GM19324 (cell line): ENCODE measurements at regions not wholly inside any gene's neighbourhood (a gene's known extent, or its start where the extent isn't known, plus 50 kb on each side); places are given as distances from the start of the nearest gene placed in this dataset.

ENCODE experiments used
- ATAC-seq: cut with Tn5 transposase; IDR thresholded peaks from one replicate; pipeline ENCODE4 v1.9.1; 2021; ENCODE audit warnings: mild to moderate bottlenecking, moderate library complexity; ENCODE audit not compliant: unreplicated experiment, low FRiP score

DNA sequence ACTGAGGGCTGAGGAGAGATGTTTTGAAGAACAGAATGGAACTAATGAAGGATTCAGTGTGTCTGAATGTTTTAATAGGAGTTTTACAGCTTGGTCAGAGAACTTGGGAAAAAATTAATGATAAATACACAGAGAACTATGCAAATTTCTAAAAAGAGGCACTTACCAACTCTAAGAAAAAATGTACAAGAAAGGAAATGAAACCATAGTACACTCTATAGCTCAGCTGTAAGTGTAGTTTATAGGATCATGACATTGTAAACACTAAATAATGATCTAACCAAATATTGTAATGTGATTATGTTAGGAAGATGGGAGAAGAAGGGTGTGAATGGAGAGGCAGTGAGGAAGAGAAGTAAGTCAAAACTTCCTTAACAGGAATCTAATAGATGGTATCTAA is 205.2 kb downstream of the SEC61B start:
- ATAC-seq, result no peak

DNA sequence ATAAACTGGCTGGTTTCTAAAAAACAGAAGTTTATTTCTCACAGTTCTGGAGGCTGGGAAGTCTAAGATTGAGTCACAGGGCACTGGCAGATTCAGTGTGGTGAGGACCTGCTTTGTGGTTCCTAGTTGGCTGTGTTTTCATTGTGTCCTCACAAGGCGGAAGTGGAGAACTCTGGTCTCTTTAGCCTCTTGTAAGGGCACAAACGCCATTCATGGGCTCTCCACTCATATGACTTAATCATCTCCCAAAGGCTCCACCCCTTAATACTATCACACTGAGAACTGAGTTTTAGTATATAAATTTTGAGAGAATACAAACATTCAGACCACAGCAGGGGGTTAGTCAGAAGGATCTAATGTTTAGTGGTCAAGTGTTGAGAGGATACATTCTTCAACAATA is 208.2 kb downstream of the SEC61B start:
- ATAC-seq, result no peak

DNA sequence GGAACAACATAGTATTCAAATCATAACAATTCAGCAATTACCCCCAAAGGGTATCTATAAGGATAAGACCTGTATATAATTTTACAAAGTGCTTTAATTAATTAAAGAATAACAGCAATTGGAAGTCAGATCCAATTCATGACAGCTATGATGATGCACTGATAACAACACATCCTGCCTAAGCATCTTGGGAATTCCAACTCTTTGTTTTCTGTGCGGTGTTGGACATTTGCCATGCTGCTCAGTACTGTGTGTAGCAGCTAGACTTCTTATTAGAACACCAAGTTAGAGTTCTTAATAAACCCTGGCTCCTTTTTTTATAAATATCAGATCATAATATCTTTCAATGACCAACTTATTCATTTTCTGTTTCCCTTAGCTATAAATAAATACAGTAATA is 209.0 kb downstream of the SEC61B start:
- ATAC-seq, result no peak

DNA sequence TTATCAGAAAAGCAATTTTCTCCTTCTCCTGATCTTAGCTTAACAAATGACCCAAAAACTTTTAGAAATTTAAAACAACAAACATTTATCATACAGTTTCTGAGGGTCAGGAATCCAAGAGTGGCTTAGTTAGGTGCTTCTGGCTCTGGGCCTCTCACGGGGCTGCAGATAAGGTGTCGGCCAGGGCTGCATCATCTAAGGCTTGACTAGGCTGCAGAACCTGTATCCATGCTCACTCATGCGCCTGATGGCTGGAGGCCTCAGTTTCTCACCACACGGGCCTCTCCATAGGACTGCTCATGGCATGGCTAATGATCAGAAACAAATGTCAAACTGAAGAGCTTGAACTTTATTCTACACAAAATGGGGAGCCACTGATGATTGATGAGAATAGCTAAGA is 210.0 kb downstream of the SEC61B start:
- no peak for ATAC-seq

DNA sequence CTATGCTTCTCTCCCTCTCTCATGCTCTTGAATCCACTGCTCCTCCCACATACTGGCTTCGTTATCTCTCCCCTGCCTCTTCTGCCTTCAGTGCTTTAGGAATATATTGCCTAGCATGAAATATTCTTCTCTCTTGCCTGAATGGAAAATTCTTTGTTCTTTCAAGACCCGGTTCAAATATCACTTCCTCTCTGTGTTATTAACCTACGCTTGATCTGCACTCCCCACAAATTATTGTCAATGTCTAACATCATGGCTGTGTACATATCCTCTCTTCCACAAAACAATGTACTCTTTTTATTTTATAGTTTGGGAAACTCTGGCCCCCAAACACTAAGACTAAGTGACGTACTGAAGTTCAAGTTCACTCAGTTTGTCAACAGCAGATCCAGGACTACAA is 211.0 kb downstream of the SEC61B start:
- no peak for ATAC-seq

DNA sequence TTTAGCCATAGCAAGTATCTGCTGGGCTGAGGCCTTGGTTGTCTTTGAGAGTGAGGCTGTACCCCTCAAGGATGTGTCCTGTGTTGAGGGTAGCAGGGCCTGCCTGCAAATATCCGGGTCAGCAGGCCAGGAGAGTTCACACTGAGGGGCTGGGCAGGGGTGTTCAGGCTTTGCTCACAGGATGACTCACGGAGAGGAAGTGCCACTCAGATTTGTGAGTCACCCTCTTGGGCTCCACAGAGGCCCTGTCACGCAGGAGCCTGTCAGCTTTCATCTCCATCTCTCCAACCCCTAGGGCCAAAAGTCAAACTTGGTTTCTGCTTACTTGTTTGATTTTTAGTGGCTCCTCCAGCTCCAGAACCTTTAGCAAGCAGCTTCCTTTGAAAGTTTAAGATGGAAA is 211.5 kb downstream of the SEC61B start:
- peak; percentile 89 for ATAC-seq

DNA sequence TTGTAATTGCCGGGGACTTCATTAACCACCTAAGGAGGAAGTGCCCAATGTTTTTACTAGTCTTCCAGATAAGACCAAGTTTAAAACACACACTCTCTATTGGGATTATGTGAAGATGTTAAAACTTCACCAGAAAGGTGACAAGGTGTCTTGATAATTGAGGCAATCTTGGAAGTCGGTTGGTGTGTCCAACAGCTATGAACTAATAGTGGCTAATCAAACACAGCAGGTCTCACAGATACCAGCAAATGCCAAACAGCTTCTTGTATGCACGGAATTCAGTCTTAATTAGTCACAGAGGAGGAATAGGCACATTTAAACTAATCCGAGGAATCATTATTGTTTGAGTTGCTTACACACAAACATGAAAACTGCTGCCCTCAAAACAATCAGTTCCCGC is 214.5 kb downstream of the SEC61B start:
- ATAC-seq, result no peak

DNA sequence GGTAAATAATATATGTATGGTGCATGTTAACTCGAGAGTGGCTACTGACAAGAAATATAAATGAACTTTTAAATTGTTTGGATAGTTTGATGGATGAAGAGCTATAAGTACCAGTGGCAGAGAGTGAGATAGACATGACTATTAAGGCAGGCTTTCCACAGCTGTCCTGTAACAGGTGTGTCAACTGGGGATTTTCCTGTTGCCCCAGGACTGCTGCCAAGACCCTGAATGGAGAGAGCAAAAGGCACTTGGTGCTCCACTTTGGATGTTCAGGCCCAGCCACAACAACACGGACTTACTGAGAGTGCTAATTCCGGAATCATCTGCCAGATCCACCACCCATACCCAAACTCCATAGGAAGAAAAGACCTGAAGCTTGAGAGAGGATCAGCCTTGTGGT is 215.1 kb downstream of the SEC61B start:
- no peak for ATAC-seq

DNA sequence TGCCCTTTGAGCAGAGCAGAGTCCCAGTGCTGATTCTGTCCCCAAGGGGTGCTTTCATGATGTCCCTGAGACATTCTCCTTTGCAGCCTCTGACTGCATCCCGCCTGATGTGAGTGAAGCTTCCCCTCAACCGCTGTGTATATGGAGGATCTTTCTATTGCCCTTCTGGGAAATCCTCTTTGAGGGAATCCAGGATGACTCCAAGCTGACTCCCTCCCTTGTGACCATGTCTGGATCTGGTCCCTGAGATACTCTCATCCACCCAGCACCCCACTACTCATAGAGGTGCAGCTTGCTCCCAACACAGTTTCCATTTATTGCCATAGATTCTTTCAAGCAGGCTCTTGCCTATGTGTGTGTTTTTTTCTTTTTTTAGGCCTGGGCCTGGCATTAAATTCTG is 216.5 kb downstream of the SEC61B start:
- no peak for ATAC-seq

DNA sequence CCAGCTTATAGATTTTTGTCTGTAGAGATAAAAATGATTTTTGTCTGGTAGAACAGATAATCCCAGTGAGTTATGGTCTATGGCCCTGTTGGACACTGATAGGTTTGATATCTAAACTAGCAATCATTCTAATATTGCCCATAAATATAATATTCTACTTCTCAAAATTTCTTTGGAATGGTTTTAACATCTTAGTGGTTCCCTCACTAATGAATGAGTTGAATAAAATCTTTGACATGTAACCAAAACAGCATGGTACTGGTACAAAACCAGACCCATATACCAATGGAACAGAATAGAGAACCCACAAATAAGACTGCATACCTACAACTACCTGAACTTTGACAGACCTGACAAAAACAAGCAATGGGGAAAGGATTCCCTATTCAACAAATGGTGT is 219.7 kb downstream of the SEC61B start:
- ATAC-seq, result no peak

DNA sequence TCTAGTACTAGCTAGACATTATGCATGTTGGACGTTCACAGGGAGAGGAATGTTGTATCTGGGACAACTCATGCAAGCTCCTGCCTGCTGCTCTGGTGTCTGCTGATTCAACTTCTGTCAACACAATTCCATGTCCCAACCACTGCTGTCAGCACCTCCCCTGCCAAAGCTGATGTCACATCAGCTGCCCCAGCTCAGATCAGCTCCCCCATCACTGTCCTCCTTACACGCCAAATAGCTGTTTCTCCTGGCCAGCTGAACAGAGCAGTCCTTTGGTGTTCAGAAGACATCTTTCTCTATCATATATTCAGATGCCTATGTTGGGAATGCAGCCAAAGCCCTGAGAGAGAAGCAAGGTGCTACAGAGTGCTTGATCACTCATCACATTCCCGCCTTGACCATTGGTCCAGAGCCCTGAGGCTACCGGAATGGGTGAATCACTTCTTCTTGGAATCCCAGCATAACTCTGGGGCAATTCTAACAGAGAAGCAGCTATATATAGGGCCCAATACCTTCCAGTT is 223.3 kb downstream of the SEC61B start:
- no peak for ATAC-seq

DNA sequence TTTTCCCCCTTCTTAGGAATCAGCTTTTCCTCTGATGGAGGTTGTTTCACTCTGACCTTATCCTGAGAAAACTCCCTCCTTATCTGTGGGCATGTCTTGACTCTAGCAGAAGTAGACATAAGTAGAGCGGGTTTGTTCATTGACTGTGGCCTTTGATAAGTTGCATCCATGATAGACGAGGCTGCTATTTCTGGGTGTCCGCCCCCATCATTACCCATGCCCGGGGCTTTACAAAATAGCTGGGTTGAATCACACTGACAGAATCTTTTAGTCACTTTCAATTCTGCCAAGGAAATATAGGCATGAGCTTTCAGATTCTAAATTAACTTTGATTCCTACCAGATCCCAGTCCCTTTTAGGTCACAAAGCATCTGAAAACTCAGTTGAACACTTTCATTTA is 223.8 kb downstream of the SEC61B start:
- ATAC-seq, result no peak

DNA sequence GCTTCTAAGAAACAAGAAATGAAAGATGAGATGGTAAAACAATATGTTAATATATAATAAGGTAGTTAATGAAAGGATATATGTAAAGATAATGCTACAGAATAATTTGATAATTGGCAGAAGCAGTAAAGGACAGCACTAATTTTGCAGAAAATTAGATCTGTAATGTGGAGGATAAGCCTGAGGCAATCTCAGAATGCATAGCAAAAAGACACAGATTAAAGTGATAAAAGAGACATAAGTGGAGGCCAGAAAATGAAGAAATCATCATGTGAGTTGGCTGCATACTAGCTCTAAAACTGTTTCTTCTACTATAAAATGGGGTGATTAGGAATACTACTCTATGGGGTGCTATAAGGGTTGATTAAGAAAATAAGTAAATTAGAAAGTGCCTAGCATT is 225.9 kb downstream of the SEC61B start:
- no peak for ATAC-seq

DNA sequence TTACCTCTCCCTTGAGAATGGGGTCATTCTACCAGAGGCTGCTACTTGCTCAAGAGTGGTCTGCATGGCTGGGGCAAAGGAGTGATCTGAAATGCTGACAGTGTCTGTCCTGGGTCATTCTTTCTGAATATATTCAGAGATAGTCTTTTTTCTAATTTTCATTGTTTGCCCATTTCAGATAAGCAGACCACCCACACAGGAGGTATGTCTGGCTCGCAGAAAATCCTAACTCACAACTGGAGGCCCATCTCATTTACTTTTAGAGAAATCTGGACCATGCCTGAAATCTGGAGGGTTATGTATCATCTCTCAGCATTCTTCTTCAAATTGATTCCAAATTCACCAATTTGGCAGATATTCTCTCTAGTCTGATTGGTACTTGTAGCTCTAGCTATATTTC is 227.6 kb downstream of the SEC61B start:
- no peak for ATAC-seq

DNA sequence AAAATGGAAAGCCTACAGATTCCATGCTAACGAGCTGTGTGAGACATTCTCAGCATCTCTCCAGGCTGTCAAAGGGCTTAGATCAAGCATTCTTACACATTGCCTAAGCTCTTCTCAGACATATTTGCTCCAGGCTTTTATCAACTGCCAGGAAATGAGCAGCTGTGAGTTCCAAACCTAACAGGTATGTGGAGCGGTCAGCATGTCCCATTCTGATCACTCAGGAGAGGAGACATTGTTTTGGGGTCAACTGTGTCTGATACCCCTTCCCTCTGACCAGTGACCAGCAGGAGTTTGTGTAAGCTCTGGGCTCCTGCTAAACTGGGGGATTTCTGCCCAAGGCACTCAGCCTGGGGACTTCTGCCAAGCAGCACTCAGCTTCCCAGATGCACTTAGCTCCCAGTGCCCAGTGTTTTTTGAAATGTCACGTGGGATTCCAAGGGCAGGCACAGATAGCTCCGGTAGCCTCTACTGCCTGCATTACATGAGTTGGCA is 229.1 kb downstream of the SEC61B start:
- ATAC-seq, result no peak

DNA sequence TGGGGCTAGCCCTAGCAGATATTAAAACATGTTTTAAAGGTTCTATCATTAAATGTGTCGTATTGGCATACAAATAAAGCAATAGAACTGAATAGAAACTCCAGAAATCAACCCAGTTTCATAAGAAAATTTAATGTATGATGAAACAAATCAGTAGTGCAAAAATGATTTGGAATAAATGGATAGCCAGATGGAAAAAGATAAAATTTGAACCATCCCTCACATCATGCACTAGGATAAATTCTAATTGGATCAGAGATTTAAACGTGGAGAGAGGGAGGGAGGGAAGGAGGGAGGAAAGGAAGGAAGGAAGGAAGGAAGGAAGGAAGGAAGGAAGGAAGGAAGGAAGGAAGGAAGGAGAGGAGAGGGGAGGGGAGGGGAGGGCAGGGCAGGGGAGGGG is 235.3 kb downstream of the SEC61B start:
- ATAC-seq, result no peak

DNA sequence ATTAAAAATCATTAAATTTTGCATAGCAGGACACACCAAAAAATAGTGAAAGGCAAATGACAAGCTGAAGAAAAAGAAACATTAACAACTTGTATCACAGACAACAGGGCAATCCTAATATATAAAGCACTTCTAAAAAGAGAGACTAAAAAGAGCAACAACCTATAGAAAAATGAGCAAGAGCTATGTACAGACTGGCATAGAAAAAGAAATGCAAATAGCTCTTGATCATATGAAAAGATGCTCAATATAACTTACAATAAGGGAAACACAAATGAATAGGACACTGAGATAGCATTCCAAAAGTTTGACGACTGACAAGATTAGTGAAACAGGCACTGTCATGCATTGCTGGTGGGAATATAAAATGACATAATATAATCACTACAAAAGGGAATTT is 235.9 kb downstream of the SEC61B start:
- no peak for ATAC-seq

DNA sequence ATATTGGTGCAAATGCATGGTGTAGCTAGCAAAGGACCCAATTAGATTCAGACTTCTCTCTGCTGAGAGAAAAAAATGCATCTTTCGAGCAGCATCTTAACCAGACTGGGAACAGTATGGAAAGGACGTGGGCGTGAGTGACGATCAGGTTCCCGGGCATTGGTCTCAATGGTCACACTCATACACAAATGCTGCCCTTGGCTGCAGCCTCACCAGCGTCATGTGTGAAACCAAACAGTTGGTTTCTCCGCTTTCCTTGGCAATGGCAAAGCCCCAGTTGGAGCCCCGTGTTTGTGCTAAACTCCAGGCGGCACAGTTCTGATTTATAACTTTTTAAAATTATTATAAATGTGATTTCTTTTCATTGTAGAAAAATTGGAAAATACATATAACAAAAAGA is 237.8 kb downstream of the SEC61B start:
- ATAC-seq, result no peak

DNA sequence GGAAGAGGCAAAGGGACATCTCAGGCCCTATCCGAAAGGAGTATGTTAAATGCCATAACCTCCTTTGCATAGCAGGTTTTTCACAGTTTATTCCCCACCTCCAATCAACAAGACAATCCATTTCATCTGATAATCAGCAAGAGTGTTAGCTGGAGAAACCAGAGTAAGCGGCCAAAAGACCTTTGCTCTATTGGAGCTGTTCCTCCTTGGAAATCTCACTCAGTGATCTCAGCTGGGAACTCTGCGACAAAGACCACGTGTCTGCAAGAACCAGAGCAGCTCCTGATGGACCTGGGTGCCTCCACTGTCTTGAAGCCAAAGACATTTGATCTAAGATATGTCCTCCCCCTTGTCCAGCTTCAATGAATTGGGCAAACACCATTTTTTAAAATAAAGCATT is 241.0 kb downstream of the SEC61B start:
- no peak for ATAC-seq

DNA sequence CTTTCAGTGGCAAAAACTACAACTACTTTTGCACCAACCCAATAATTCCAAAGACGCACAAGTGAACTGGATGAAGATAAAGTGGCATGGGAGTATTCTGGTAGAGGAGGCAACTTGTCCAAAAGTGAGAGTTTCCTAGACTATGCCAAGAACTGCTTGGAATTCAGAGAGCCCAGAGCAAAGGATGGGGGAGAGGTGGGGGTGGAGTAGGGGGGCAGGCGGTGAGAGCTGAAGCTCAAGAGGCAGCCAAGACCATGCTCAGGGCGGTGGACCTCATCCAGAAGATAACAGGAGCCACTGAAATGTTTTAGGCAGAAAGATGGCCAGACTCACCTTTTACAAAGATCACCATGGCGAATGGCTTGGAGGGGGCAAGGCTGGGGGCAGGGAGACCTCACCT is 242.5 kb downstream of the SEC61B start:
- no peak for ATAC-seq

DNA sequence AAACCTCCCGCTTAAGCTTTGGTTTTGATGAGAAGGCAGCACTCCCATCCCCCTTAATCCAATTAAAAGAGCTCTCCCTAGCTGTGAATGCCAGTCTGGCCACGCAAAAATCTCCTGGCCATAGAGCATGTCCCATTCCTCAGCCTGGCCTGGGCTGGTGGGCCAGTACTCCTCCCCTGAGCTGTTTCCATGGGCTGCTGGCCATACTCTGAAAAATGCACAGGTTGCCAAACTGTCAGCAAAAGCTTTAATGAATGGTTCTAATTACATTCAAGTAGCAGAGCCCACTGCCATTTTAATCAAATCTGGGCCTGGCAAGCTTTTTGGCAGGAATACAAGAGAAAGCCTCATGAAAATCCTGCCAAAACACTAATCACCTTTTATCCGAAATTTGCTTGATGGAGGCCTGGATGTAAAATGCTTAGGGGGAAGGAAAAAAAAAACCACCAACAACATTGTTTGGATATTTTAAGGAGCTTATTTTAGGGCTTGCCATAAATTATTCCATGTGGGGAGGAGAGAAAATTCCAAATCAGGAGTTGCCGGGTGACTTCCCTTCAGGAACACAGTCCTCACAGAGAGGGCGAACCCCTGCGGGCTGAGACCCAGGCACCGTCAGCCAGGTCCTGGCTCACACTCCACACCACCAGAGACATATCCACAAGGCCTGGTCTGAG is 243.3 kb downstream of the SEC61B start:
- no peak for ATAC-seq

DNA sequence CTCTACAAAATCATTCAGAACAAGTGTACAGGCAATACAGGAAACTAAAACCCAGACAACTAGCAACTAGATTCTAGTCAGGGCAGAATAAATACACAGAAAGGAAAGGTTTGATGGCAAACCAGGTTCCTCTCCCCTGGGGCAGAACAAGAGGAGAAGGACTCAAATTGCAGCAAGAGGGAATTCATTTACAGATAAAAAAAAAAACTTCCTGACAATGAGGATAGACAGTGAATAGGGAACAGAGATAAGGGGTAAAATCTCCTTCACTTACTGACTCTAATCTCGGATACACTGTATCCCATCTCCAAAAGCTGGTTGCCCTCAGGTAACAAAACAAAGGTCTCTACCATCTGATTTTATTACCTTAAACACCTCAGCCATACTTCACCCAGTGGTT is 244.0 kb downstream of the SEC61B start:
- ATAC-seq, result no peak

DNA sequence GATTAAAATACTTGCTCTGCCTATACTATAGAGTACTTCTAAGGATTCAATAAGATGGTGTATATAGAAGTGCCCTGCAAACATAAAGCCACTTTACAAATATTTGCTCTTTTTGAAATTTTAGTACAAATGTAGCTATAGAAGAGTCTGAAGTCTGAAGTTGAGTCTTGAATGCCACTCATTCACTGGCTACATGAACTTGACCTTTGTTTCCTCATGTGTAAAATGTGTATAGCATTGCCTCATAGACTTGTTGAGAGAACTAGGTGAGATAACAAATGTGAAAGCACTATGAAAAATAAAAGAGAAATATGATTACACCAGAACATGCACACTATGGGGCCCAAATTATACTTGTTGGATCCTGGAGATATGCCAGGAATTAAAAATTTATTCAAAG is 244.7 kb downstream of the SEC61B start:
- no peak for ATAC-seq
